ENCODE measurements at regions not wholly inside any gene's neighbourhood (a gene's known extent, or its start where the extent isn't known, plus 50 kb on each side); places are given as distances from the start of the nearest gene placed in this dataset.
"Not testable (repeated sequence)": the region's sequence is repeated elsewhere in the genome, so short reads cannot be mapped to it uniquely, and the experiment has no call there.

DNA sequence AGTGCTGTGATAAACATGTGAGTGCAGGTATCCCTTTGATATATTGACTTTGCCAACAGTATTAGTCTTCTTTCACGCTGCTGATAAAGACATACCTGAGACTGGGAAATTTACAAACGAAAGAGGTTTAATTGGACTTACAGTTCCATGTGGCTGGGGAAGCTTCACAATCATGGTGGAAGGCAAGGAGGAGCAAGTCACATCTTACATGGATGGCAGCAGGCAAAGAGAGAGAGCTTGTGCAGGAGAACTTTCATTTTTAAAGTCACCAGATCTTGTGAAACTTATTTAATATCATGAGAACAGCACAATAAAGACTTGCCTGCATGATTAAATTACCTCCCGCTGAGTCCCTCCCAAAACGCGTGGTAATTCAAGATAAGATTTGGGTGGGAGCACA is 277.9 kb upstream of the GCFC2 start:
- not testable (repeated sequence) for DNase-seq

DNA sequence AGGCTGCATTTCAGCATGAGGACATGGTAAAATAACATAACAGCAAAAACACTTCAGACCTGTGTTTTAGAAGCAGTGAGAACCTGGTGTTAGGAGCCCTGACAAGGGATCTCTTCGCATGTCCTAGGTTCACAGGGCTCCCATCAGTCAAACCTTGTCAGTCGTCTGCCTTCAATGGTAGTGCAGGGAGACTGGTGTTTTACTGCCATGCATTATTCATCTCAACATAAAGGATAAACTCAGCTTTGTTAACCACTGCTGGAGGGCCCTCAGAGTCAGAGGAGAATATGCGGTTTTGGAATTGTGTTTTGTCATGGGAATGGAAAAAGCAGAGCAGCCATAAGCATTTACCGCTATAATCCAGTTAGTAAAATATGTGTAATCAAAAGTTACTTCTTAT is 275.9 kb upstream of the GCFC2 start:
- no peak for DNase-seq

DNA sequence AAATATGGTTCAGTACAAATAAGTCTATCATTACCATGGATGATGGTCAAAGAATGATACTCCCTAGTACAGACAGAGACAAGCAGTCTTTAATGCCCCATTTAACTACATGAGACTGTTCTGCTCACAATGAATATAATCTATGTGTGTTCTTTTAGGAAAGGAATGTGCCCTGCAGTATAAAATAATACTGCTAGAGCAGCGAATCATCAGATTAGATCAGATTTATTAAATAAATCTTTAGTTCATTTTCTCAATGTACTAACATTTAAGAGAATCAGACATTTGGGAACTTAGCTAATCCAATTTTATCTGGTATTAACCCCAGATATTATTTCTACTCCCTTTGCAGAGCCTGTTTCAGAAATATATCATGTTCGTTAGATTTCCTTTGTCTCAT is 272.0 kb upstream of the GCFC2 start:
- DNase-seq: no peak

DNA sequence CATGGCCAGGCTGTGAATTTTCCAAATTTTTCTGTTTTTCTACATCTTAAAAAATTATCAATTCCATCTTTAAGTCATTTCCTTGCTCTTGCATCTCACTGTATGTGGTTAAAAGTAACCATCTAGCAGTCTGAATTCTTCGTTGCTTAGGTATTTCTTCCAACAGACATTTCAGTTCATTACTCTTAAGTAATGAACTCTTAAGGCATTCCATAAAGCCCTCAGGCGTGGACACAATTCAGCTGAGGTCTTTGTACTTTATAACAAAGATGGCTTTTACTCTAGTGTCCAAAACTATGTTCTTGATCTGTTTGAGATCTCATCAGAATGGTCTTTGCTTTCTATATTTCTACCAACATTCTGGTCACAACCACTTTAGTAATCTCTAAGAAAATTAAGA is 253.9 kb upstream of the GCFC2 start:
- no peak for DNase-seq

DNA sequence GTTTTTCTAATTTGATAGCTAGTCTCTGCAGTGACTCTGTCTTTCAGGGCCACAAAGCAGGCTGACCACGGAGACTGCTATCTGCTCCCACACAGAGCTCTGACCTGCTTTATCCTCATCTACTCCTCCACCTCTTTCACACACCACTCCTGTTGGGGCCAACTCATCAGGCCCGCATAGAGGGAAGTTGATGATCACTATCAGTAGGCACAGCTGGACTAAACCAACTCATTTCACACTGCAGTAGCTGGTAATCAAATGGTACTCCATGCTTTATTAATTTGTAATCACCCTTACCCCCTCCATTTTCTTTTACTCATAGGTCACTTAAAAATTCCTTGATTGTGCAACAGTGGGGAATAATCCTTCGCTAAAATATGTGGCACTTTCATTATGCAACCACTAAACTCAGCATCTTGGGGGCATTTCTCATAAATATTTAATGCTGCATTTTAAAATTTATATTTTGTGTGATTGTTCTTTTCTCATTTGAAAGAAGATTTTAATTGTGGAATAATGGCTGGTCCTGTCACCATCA is 249.8 kb upstream of the GCFC2 start:
- DNase-seq: no peak

DNA sequence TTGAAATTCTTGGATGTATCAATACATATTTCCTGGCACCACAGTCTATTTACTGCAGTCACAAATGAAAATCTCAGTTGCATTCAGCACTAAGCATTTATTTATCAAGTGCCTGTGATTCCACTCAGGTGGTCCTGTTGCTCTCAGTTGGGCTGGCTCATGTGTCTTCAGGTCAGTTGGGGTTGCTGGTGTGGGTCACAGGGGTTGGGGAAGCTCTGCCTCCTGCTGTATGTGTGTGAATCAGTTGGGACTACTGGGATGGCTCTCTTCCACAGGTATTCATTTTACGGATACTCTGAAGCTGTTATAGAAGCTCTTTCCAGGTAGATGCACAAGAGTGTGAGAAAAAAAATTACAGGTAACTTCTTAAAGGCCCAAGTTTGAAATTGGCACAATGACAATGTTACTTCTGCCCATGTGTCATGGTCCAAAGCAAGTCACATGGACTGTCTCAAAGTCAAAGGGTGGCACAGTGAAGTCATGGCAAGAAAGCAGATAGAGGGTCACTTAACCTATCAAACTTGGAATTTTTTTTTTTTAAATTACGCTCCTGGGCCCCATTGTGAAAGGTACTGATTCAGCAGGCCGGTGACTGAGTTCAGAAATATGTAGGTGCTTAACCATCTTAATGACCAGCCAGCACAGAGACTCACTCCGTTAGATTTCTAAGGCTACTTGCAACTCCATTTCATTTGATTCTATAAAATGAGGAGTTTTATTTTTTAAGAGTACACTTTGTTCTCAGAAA is 249.2 kb upstream of the GCFC2 start:
- no peak for DNase-seq

DNA sequence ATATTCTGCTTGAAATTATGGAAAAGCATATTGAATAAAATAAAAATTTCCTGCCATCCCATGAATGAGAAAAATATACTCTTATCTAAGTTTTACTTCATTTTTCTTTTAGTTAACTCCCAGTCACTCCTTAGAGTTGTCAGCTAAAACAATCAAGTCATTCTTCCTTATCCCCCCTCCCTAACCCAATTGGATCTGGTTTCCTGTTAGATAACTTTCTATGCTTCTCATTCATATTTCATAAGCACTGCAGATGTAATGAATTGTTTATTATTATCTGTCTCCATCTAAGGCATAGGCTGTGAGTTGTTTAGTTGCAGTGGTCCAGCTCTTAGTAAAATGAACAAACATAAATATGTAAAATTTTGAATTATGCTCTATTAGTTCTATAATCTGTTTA is 244.0 kb upstream of the GCFC2 start:
- DNase-seq: no peak

DNA sequence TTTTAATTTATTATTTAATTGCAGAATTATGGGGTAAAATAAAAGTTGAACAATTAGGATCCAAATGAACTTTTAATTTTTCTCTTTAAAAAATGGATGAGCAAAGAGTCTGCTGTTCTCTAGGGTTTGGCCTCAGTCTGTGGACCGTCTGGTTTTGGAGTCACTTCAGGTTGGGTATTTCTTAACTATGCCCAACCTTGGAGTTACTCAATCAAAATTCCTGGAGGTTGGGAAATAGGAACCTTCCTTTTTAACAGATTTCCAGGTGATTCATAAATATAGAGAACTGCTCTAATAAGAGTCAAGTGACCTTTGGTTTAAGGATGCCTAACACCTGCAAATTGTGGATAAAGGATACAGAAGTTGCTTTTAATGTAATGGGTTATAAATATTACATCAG is 241.5 kb upstream of the GCFC2 start:
- DNase-seq: no peak

DNA sequence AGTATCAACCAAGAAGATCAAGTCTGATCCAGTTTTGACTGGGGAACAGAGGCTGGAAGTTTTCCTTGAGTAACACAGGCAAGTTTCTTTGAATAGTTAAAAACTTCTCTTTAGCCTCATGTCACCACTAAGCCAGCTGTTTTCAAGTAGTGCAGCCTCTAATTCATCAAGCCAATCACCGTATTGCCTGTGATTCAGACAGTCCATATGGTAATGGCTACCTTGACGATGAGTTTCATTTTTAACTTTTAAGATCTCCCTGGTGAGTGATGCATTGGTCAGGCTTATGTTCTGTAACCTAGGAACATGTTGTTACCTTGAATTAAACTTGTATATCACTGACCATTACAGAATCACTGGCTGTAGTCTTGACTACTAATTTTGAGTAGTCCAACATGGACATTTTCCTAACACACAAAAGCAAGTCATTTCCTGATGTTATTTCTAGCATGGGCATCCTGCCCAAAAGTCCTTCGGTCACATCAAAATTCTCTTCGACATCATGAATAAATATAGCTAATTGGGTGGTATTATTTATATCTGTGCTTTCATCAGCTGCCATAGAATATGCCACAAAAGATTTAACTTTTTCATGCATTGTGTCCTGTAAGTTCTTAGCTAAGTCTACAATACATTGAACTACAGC is 238.8 kb upstream of the GCFC2 start:
- no peak for DNase-seq

DNA sequence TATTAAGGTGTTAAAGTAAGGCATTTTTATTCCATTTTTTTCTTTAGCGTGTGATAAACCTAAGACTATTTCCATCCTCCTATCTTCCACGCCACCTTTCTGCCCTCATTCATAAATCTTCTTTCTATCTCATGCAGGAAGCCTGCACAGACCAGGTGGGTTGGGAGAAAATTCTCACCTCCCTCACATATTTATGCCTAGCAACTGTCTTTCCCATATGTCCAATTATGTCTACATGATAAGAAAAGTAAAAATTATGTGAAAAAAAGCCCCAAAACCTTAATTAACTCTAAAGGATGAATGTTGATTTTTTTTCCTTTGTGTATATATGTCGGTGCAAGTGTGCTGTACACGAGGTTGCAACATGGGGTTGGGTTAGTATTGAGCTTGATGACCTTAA is 225.6 kb upstream of the GCFC2 start:
- DNase-seq: no peak

DNA sequence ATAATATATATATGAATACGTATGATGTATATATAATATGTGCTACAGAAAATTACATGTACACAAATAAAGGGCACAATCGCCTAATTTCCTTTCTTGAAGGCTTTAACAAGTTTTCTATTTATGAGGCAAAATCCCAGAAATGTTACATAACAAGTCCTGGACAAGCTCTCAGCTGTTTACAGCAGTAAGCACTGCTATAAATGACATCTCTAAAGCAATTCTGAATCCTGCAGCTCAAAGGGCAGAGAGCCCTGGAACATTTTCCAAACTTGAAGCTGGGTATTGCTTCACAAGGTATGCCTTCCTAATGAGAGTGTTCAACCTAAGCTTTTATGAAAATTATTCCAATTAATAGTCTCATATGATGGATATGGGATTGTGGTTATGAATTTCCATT is 222.3 kb upstream of the GCFC2 start:
- no peak for DNase-seq

DNA sequence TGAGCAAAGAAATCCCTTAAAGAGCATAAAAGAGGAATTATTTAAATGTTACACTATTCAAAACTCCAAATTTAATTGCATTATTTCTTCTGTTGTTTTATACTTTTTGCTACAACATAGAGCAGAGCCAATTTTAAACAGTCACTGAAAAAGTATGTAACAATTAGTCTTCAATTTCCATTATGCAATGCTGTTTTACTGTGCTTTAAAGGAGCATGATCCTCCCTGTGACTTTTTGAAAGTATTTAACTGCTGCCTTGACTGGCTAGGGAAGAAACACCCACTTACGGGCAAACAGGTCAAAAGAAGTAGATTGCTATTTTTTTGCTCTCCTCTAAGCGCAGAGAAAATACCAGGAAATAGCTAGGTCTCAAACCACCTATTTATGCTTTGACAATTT is 217.4 kb upstream of the GCFC2 start:
- no peak for DNase-seq

DNA sequence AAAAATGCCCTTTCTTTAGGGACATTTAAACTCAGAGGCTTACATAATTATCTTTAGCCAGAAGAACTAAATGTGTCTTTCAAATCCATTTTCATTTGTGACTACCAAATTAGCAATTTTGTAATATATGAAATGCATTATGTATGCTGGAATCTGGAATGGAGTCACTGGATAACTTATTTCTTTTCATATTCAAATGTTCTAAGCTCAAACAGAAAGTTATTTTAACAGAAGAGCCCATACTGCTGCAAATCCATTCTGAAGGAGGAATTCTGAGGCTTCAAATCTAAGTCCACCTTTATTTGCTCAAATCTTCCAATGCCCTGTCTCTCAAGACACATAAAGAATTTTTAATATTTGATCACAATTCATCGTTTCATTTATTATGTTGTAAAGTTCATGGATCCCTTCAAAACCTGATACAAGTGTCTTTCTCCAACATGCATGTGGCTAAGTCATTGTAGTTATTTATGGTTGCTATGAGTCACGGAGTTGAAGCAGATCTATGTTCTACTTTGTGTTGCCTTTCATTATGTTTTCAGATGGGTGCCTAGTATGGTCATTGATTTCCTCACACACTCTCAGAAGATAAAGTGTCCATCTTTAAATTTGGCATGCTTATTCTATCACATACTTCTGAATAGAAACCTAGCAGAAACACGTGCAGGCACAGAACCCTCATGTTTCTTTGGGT is 214.8 kb upstream of the GCFC2 start:
- no peak for DNase-seq

DNA sequence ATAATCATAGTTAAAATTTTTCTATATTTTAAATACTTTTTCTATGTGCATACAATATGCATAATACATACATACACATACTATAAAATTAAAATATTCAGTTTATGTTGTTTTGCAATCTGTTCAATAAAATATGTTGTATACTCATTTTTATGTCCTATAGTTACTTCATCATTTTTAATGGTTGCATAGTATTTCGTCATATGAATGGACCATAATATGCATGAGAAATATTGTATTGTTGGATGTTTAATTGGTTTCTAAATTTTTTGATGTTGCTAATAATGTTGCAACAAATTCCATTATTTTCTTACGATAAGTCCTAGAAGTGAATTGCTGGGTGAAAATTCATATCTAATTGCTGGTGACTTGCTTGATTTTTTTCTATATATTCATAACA is 211.5 kb upstream of the GCFC2 start:
- no peak for DNase-seq

DNA sequence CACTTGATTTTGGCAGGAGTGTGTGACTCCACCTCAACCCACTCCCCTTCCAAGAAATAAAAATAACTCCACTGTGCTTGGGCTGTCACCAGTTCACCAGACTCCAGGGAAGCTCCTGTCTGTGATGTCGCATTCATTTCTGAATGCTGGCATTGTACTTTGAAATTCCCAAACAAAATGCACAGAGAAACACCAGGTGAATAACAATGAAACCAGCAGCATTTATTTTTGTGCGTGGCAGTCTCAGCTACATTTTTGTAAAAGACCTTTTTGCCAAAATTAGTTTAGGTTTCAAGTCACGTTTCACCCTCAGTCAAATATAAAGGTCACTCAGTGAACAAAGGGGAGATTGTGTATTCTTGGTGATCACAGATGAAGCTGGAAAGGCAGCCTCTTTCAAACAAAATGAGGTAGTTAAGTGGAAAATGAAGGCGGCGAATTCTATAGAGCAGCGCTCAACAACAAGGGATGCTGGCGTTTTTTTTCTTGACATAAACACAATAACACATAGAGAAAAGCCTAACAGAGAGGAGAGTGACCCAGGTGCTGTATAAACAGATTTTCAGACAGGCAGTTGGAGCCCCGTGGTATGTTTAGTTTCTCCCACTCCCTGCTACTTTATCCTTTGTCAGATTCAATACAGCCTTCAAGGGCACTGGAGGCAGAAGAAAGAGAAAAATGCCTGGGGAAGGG is 210.3 kb upstream of the GCFC2 start:
- no peak for DNase-seq

DNA sequence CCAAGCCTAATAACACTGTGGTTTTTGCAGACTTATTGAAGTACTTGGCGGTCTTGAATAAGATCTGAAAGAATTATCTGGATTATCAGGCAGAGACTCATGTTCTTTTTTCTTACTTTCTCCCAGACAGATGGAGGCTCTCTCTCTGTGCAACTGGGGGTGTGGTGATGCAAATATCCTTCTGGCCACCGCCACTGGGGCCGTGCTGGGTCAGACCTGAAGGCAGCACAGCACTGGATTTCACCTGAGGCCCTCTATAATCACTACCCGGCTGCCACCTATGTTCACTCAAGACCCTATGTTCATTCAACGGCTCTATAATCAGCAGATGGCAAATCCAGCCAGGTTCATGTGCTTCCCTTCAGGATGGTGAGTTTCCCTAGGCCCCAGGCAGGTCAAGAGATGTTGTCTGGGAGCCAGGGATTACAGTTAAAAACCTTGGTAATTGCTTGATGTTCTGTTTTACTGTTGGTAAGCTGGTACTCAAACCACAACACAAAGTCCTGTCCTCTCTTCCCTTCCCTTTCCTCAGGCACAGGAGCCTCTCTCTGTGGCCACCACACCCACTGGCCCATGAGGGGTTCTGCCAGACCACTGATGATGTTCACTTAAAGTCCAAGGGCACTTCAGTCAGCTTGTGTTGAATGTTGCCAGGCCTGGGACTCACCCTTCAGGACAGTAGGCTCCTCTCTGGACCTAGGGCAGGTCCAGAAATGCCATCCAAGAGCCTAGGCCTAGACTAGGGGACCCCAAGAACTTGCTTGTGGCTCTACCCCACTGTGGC is 205.3 kb upstream of the GCFC2 start:
- no peak for DNase-seq

DNA sequence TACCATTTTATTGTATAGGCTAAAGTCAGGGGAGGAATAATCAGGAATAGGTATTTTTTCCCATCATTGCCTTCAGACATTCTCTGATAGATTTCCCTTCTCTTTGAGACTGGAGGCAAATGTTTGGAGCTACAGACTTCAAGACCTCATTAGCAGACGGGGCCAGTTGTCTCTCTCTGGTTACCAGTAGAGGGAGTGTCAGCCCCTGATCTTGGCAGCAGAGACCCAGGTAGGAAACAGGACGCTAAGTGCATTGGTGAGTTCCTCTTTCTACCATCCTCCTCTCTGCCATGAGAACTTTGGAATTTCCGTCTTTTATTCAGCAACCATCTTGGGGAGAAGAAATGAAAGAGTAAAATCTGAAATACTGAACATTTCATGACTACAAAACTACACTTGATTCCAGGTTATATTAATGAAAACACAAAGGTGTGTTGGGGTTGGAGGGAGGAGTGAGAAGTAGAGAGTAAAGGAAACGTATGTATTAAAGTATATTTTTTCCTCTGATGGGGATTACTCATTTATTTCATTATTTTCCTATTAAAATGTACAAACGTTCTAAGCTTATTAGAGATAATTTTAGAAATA is 186.2 kb upstream of the GCFC2 start:
- DNase-seq: no peak

DNA sequence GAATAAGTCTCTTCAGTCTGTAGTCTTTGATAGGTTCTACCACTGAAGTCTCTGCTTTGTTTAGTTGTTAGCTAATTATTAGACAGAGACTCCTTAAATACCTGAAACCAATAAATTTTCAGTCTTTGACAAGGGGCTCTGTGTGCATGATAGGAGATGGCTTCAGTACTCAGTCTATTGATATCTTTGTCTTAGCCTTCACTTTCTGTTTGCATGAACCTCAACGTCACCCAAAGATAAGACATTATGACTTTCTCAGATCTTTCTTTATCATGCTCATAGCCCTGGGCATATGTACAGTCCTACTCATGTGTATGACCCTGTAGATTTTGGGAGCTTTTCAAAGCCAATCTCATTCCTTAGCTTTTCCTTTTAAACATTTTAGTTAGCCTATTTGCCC is 183.5 kb upstream of the GCFC2 start:
- no peak for DNase-seq

DNA sequence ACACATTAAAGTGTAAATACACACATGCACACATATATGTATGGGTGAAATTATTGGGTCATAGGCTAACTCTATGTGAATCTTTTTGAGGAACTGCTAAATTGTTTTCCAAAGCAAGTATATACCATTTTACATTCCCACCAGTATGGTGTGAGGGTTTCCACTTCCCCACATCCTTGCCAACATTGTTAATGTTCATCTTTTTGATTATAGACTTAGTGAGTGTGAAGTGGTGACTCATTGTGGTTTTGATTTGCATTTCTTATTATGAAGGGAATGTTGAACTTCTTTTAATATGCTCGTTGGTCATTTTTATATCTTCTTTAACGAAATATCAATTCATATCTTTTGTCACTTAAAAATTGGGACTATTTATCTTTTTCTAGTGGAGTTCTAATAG is 181.8 kb upstream of the GCFC2 start:
- no peak for DNase-seq

DNA sequence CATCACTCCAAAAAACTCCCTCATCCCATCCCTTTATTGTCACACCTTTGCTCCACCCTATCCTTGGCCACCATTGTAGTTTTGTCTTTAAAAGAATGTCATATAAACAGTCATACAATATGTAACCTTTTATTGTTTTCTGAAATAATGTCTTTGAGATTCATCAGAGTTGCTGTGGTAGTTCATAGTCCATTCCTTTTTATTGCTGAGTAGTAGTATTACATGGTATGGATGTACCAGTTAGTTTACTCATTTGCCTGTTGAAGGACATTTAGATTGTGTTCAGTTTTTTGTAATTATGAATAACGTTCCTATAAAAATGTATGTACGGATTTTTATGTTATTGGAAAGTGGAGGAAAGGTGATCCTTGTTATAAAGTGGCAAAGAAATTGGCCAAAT is 171.8 kb upstream of the GCFC2 start:
- DNase-seq: no peak

DNA sequence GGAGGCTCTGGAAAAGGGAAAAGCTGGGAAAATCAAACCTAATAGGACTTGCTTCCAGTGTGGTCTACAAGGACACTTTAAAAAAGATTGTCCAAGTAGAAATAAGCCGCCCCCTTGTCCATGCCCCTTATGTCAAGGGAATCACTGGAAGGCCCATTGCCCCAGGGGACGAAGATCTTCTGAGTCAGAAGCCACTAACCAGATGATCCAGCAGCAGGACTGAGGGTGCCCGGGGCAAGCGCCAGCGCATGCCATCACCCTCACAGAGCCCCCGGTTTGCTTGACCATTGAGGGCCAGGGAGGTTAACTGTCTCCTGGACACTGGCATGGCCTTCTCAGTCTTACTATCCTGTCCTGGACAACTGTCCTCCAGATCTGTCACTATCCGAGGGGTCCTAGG is 164.9 kb upstream of the GCFC2 start:
- not testable (repeated sequence) for DNase-seq
